ENCODE measurements at regions not wholly inside any gene's neighbourhood (a gene's known extent, or its start where the extent isn't known, plus 50 kb on each side); places are given as distances from the start of the nearest gene placed in this dataset. TPM values are rescaled to one million over a fixed set of nuclear protein-coding genes. Genes with fewer than 3 reads are reported as not detected.

DNA sequence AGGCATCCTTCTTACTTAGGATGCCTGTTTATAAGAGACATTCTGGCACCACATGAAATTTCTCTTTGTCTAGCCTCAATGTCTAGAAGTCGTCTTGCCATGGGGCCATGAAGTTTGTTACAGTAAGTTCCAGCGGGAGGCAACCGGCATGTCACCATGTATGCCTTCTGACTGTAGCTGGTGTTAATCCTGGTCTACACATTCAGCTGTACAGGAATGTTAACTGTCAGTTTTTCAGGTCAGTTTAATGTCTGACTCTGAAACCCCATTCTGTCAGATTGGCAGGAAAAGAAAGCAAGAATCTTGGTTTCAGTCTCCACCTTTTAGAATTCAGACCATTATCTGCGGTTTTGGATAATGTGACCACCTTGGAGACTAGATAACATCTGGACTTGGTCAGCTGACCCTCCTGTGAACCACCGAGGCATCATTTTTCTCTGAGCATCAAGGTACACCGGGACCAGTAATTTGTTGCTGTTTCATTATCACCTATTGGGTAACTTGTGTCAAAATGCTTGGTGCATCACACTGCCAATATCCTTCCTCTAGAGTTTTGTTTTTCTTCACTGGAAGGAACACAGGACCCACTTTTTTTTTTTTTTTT lies 228.7 kb downstream of the DOK5 start:
- H3K23ac ChIP-seq (ENCODE audit: low read length in 2 of 2) = no peak overlapping the region
- no peak overlapping the region for H2AK5ac ChIP-seq (ENCODE audit: low read length, severe bottlenecking)
- H2BK12ac ChIP-seq (ENCODE audit: low read length in 2 of 2) = no peak overlapping the region
- H3K79me1 ChIP-seq (replicated peaks; ENCODE audit: low read length, poor library complexity, severe bottlenecking) = no peaks in the 10 kb centered on the region
- no peaks in the 10 kb centered on the region for H3K4me1 ChIP-seq (ENCODE audit: control insufficient read depth, insufficient read depth, low read depth, low read length)
- H3K27ac ChIP-seq (ENCODE audit: low read length, poor library complexity, severe bottlenecking) = no peak overlapping the region
- no peak overlapping the region for H4K8ac ChIP-seq (ENCODE audit: low read length)
- no peak overlapping the region for H3K14ac ChIP-seq (ENCODE audit: low read length in 2 of 2)
- no peak for DNase-seq
- no peaks in the 10 kb centered on the region for H3K36me3 ChIP-seq (ENCODE audit: control insufficient read depth in 1 of 2, insufficient read depth in 2 of 2, low read depth in 1 of 2, low read length in 2 of 2)
- no peak overlapping the region for H3K4me3 ChIP-seq (ENCODE audit: insufficient read depth in 1 of 2, low read depth in 1 of 2, low read length in 2 of 2)
- no peak overlapping the region for H2BK120ac ChIP-seq (ENCODE audit: low read depth, low read length)
- H4K91ac ChIP-seq (ENCODE audit: low read length) = no peak overlapping the region
- H3K9me3 ChIP-seq (ENCODE audit: control insufficient read depth, low read length) = no peaks in the 10 kb centered on the region
- H3K4me2 ChIP-seq (ENCODE audit: low read length, poor library complexity, severe bottlenecking) = no peak overlapping the region
- no peaks in the 10 kb centered on the region for H3K27me3 ChIP-seq (ENCODE audit: control insufficient read depth in 1 of 2, insufficient read depth in 1 of 2, low read length in 2 of 2)
- no peak overlapping the region for H3K4ac ChIP-seq (ENCODE audit: low read depth in 1 of 2, low read length in 2 of 2)
- no peak overlapping the region for H2BK15ac ChIP-seq (ENCODE audit: low read depth, poor library complexity, severe bottlenecking)
- no peak overlapping the region for H2BK5ac ChIP-seq (ENCODE audit: low read depth, low read length, poor library complexity, severe bottlenecking)
- H3K9ac ChIP-seq (ENCODE audit: low read length) = no peak overlapping the region
- 74% methylated on average over 6 of the region's 6 CpGs for WGBS
- H3K18ac ChIP-seq (ENCODE audit: low read depth in 1 of 2, low read length in 2 of 2) = no peak overlapping the region
- H2AFZ ChIP-seq (ENCODE audit: low read depth, low read length) = no peak overlapping the region

Small RNAs in the stretch of these regions (small RNA-seq; reads per million reads assigned to genes)
- gene RNU4ATAC7P (ENCODE audit: low read depth) = not detected

Measured in mesenchymal stem cell (in vitro differentiated cells and primary cell).